Vagina (tissue), 2 donors: ENCODE measurements at regions not wholly inside any gene's neighbourhood (a gene's known extent, or its start where the extent isn't known, plus 50 kb on each side); places are given as distances from the start of the nearest gene placed in this dataset.

Experiments
- DNase-seq, 2 donors: peaks; one replicate each; pipeline ENCODE4 v3.0.0-alpha.2; 2017; ENCODE audit errors: extremely low spot score in 2 of 2
- H3K27ac ChIP-seq: fragments of 200-600 bp; sonication (generic); one replicate; pipeline ENCODE4 v1.5.1; 2019
- H3K27me3 ChIP-seq: fragments of 200-600 bp; sonication (generic); one replicate; pipeline ENCODE4 v1.5.1; 2019
- H3K36me3 ChIP-seq, 2 donors: fragments of 200-600 bp; sonication (generic); one replicate each; pipeline ENCODE4 v1.5.1; 2017 to 2019
- H3K4me1 ChIP-seq: fragments of 200-600 bp; sonication (generic); one replicate; pipeline ENCODE4 v1.5.1; 2019
- H3K4me3 ChIP-seq, 2 donors: fragments of 200-600 bp; sonication (generic); 1 replicate in 1 of 2; 2 replicates in 1 of 2; pipeline ENCODE4 v1.5.1; 2016 to 2019
- H3K9me3 ChIP-seq: fragments of 200-600 bp; sonication (generic); one replicate; pipeline ENCODE4 v1.5.1; 2019
- POLR2A ChIP-seq, 2 donors: fragments of 450-650 bp; IDR thresholded peaks; one replicate each; pipeline ENCODE4 v1.6.1; 2017; ENCODE audit warnings: antibody characterized with exemption in 2 of 2, mild to moderate bottlenecking in 2 of 2, moderate library complexity in 2 of 2
- POLR2AphosphoS5 ChIP-seq, 2 donors: sonication (generic); formaldehyde crosslinking; IDR thresholded peaks; one replicate each; pipeline ENCODE4 v1.9.0; 2017; ENCODE audit warnings: antibody characterized with exemption in 2 of 2, mild to moderate bottlenecking in 2 of 2, low read depth in 1 of 2; ENCODE audit not compliant: insufficient read depth in 1 of 2
- intact Hi-C: fragments of 100-400 bp; cut with DNase I; formaldehyde crosslinking; loops from one replicate; pipeline ENCODE4 v1.15.1; 2023
- TF ChIP-seq, protein P1 (sequence below), 3 experiments: fragments of 450-650 bp in 2 of 3; fragments of 200-600 bp in 1 of 3; sonication (generic) in 1 of 3; IDR thresholded peaks; one replicate each; pipeline ENCODE4 v1.5.1; 2017 to 2019; ENCODE audit warnings: antibody characterized with exemption in 3 of 3, mild to moderate bottlenecking in 2 of 3, moderate library complexity in 2 of 3

DNA sequence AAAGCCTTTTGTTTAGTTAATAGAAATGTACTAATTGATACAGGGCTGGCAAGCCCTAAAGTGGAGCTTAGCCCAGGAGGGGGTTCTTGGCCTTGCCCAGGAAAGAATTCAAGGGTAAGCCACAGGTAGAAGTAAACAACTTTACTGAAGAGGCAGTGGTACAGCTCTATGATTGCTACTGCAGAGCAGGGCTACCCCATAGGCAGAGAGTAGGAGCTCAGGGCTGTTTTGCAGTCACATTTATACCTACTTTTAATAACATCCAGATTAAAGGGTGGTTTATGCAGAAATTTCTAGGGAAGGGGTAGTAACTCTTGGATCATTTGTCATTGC, 680.4 kb upstream of the GJE1 start:
- Histone ChIP-seq H3K4me3 (no peak overlapping the region), H3K27ac (no peak overlapping the region), H3K9me3 (no peaks in the 10 kb centered on the region), H3K27me3 (no peaks in the 10 kb centered on the region), H3K4me1 (no peaks in the 10 kb centered on the region), H3K36me3 (no peaks in the 10 kb centered on the region)
- intact Hi-C loops, result no loop called here
- no peak for DNase-seq
- no peak for TF ChIP-seq POLR2AphosphoS5 (IDR thresholded peaks at IDR 0.05; ENCODE audit: insufficient read depth in 1 of 2, low read depth in 1 of 2)
- TF ChIP-seq POLR2A (IDR thresholded peaks at IDR 0.05), result no peak
- TF ChIP-seq, protein P1, sequence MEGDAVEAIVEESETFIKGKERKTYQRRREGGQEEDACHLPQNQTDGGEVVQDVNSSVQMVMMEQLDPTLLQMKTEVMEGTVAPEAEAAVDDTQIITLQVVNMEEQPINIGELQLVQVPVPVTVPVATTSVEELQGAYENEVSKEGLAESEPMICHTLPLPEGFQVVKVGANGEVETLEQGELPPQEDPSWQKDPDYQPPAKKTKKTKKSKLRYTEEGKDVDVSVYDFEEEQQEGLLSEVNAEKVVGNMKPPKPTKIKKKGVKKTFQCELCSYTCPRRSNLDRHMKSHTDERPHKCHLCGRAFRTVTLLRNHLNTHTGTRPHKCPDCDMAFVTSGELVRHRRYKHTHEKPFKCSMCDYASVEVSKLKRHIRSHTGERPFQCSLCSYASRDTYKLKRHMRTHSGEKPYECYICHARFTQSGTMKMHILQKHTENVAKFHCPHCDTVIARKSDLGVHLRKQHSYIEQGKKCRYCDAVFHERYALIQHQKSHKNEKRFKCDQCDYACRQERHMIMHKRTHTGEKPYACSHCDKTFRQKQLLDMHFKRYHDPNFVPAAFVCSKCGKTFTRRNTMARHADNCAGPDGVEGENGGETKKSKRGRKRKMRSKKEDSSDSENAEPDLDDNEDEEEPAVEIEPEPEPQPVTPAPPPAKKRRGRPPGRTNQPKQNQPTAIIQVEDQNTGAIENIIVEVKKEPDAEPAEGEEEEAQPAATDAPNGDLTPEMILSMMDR (IDR thresholded peaks at IDR 0.05), result no peak

DNA sequence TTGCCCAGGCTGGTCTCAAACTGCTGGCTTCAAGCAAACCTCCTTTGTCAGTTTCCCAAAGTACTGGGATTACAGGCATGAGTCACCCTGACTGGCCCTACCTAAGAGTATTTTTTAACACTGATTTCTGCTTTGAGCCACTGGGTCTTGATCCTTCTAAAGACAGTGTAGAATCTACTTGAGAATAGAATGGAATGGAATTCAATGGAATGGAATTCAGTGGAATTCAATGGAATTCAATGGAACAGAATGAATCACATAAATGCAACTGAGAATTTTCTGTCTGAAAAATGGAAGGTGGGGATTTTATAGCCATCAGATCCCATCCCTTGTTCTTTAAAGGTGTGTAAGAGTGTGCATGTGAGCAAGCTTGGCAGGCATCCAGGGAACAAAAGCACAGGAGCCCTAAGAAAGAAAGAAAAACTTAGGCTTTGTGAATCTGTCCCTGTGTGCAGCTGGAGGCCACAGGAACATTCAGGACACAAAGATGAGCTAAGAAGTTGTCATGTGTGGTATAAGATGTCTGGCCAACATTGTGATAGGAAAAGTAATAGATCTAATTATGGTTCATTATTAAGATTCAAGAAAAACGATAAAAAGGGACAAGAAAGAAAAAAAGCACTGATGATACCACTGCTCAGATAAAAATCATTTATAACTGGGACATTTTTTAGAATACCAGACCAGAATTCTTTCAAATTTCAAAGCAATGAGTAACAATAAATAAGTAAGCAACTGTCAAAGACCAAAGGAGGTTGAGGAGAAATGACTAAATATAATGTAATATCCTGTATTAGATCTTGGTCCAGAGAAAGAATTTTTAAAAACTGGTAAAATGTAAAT, 681.0 kb upstream of the GJE1 start:
- H3K4me3 ChIP-seq, result no peak overlapping the region
- DNase-seq, result no peak
- H3K9me3 ChIP-seq, result no peaks in the 10 kb centered on the region
- intact Hi-C loops, result no loop called here
- TF ChIP-seq, protein P1 (IDR thresholded peaks at IDR 0.05), result no peak
- TF ChIP-seq POLR2AphosphoS5 (IDR thresholded peaks at IDR 0.05; ENCODE audit: insufficient read depth in 1 of 2, low read depth in 1 of 2), result no peak
- no peak for TF ChIP-seq POLR2A (IDR thresholded peaks at IDR 0.05)
- H3K36me3 ChIP-seq, result no peaks in the 10 kb centered on the region
- H3K4me1 ChIP-seq, result no peaks in the 10 kb centered on the region
- H3K27me3 ChIP-seq, result no peaks in the 10 kb centered on the region
- no peak overlapping the region for H3K27ac ChIP-seq

DNA sequence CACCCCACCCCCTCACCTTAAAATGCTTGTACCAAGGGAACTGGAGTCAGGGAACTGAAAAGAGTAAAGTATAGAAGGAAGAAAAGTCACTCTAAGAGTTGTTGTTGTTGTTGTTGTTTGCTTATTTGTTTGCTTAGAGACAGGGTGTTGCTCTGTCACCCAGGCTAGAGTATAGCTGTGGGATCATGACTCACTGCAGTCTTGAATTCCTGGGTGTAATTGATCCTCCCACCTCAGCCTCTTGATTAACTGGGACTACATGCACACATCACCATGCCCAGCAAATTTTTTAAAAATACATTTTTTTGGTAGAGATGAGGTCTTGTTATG, 681.6 kb upstream of the GJE1 start:
- intact Hi-C loops, result no loop called here
- Histone ChIP-seq H3K4me3 (no peak overlapping the region), H3K36me3 (no peaks in the 10 kb centered on the region), H3K27ac (no peak overlapping the region), H3K27me3 (no peaks in the 10 kb centered on the region), H3K9me3 (no peaks in the 10 kb centered on the region), H3K4me1 (no peaks in the 10 kb centered on the region)
- TF ChIP-seq POLR2A (IDR thresholded peaks at IDR 0.05) (no peak), POLR2AphosphoS5 (IDR thresholded peaks at IDR 0.05; ENCODE audit: insufficient read depth in 1 of 2, low read depth in 1 of 2) (no peak)
- TF ChIP-seq, protein P1 (IDR thresholded peaks at IDR 0.05), result no peak
- no peak for DNase-seq

DNA sequence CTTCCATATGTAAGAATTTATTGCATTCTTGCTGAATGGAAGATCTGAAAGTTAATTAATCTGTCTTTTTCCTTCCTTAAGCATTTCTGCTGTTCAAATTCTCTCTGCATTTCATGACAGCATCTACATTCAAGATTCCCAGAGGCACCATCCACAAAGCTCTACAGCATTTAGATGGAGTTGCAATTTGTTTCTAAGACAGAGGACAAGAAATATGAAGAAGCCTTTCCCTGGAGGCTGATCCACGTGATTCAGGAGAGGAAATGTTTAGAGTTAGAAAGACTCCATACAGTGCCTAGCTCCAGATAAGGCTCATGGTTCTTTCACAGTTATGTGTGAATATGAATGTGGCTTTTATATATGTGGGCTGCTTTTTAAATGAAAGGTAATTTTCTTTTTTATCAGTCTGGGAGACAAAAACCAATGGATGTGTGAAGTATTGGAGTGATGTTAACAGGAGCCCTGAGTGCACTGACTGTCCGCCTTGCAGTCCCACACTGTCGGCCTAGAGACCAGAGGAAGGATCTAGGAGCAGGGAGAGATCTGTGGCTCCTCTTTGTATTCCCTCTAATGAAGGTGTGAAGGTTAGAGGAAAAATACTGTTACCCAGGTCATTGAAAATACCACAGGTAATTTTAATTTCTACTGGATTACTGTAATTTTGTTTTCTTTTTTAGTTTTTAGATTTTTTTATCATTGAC, 686.6 kb upstream of the GJE1 start:
- Histone ChIP-seq H3K27me3 (no peaks in the 10 kb centered on the region), H3K9me3 (no peaks in the 10 kb centered on the region), H3K4me3 (no peak overlapping the region), H3K27ac (no peak overlapping the region), H3K36me3 (no peaks in the 10 kb centered on the region), H3K4me1 (no peaks in the 10 kb centered on the region)
- TF ChIP-seq, protein P1 (IDR thresholded peaks at IDR 0.05), result no peak
- TF ChIP-seq POLR2AphosphoS5 (IDR thresholded peaks at IDR 0.05; ENCODE audit: insufficient read depth in 1 of 2, low read depth in 1 of 2), result no peak
- no peak for TF ChIP-seq POLR2A (IDR thresholded peaks at IDR 0.05)
- intact Hi-C loops, result no loop called here
- no peak for DNase-seq
